HG03025 (cell line): ENCODE measurements at regions not wholly inside any gene's neighbourhood (a gene's known extent, or its start where the extent isn't known, plus 50 kb on each side); places are given as distances from the start of the nearest gene placed in this dataset.

Source experiments
- ATAC-seq: cut with Tn5 transposase; IDR thresholded peaks from one replicate; pipeline ENCODE4 v1.9.1; 2021; ENCODE audit warnings: mild to moderate bottlenecking, moderate library complexity; ENCODE audit not compliant: unreplicated experiment, low FRiP score

GRCh38 chr5:124292322-124292855 is 454.1 kb downstream of the ZNF608 start:
- no peak for ATAC-seq

- ATAC-seq, result no peak
Observed at GRCh38 chr5:124289641-124290311, 456.7 kb downstream of the ZNF608 start.

GRCh38 chr5:124289130-124289529 is 457.3 kb downstream of the ZNF608 start:
- no peak for ATAC-seq

- ATAC-seq, result no peak
Observed at GRCh38 chr5:124287813-124288212, 458.6 kb downstream of the ZNF608 start.

- ATAC-seq, result no peak
Observed at GRCh38 chr5:124285733-124286132, 460.7 kb downstream of the ZNF608 start.

- no peak for ATAC-seq
Observed at GRCh38 chr5:124285071-124285470, 461.4 kb downstream of the ZNF608 start.

- ATAC-seq, result no peak
Observed at GRCh38 chr5:124283031-124283430, 463.4 kb downstream of the ZNF608 start.

- no peak for ATAC-seq
Observed at GRCh38 chr5:124280079-124280478, 466.4 kb downstream of the ZNF608 start.

GRCh38 chr5:124279146-124279876 is 467.1 kb downstream of the ZNF608 start:
- ATAC-seq, result no peak

GRCh38 chr5:124278636-124279035 is 467.8 kb downstream of the ZNF608 start:
- ATAC-seq, result no peak

GRCh38 chr5:124277767-124278545 is 468.5 kb downstream of the ZNF608 start:
- ATAC-seq, result no peak

GRCh38 chr5:124276166-124276565 is 470.3 kb downstream of the ZNF608 start:
- ATAC-seq, result no peak

GRCh38 chr5:124274949-124275348 is 471.5 kb downstream of the ZNF608 start:
- ATAC-seq, result no peak

GRCh38 chr5:124264499-124264898 is 481.9 kb downstream of the ZNF608 start:
- ATAC-seq, result no peak

GRCh38 chr5:124263680-124264491 is 482.6 kb downstream of the ZNF608 start:
- ATAC-seq, result no peak

GRCh38 chr5:124262991-124263571 is 483.4 kb downstream of the ZNF608 start:
- no peak for ATAC-seq

GRCh38 chr5:124262470-124262869 is 484.0 kb downstream of the ZNF608 start:
- ATAC-seq, result no peak

GRCh38 chr5:124261848-124262247 is 484.6 kb downstream of the ZNF608 start:
- no peak for ATAC-seq

- no peak for ATAC-seq
Observed at GRCh38 chr5:124260921-124261515, 485.4 kb downstream of the ZNF608 start.

GRCh38 chr5:124259017-124259416 is 487.4 kb downstream of the ZNF608 start:
- ATAC-seq, result no peak
